NCI-H748 (cell line): ENCODE measurements at regions not wholly inside any gene's neighbourhood (a gene's known extent, or its start where the extent isn't known, plus 50 kb on each side); places are given as distances from the start of the nearest gene placed in this dataset.

ENCODE experiments used
- DNase-seq: peaks from one replicate; lab custom pipeline; 2025; ENCODE audit not compliant: unreplicated experiment; lab: John Stamatoyannopoulos, UW

GRCh38 chr18:73966954-73967353 lies 180.7 kb downstream of the FBXO15 start:
- no peak for DNase-seq

- DNase-seq = no peak
These were observed 185.4 kb downstream of the FBXO15 start for GRCh38 chr18:73962256-73962655.

- no peak for DNase-seq
These were observed 185.8 kb downstream of the FBXO15 start for GRCh38 chr18:73961804-73962203.

- no peak for DNase-seq
These were observed 188.3 kb downstream of the FBXO15 start for GRCh38 chr18:73959352-73959751.

- peak; percentile 41 for DNase-seq
These were observed 193.4 kb downstream of the FBXO15 start for GRCh38 chr18:73954268-73954667.

GRCh38 chr18:73952296-73952946 lies 195.2 kb downstream of the FBXO15 start:
- DNase-seq = no peak

- no peak for DNase-seq
These were observed 197.4 kb downstream of the FBXO15 start for GRCh38 chr18:73950116-73950700.

GRCh38 chr18:73948497-73948896 lies 199.1 kb downstream of the FBXO15 start:
- no peak for DNase-seq

GRCh38 chr18:73948084-73948483 lies 199.6 kb downstream of the FBXO15 start:
- DNase-seq = no peak

GRCh38 chr18:73947180-73947921 lies 200.3 kb downstream of the FBXO15 start:
- DNase-seq = peak; percentile 19

- no peak for DNase-seq
These were observed 202.4 kb downstream of the FBXO15 start for GRCh38 chr18:73945130-73945792.

GRCh38 chr18:73944715-73945114 lies 202.9 kb downstream of the FBXO15 start:
- no peak for DNase-seq

GRCh38 chr18:73943763-73944162 lies 203.9 kb downstream of the FBXO15 start:
- no peak for DNase-seq

- DNase-seq = no peak
These were observed 204.7 kb downstream of the FBXO15 start for GRCh38 chr18:73942956-73943355.

- peak; percentile 93 for DNase-seq
These were observed 205.5 kb downstream of the FBXO15 start for GRCh38 chr18:73942081-73942625.

GRCh38 chr18:73940721-73941120 lies 206.9 kb downstream of the FBXO15 start:
- no peak for DNase-seq

GRCh38 chr18:73939391-73939790 lies 208.2 kb downstream of the FBXO15 start:
- no peak for DNase-seq

- no peak for DNase-seq
These were observed 213.9 kb downstream of the FBXO15 start for GRCh38 chr18:73933685-73934084.

- DNase-seq = no peak
These were observed 214.7 kb downstream of the FBXO15 start for GRCh38 chr18:73932976-73933375.

- no peak for DNase-seq
These were observed 220.1 kb downstream of the FBXO15 start for GRCh38 chr18:73927496-73927895.

- DNase-seq = no peak
These were observed 222.8 kb downstream of the FBXO15 start for GRCh38 chr18:73924836-73925235.
